Right ventricle myocardium inferior (tissue), 1 donor: ENCODE measurements at regions not wholly inside any gene's neighbourhood (a gene's known extent, or its start where the extent isn't known, plus 50 kb on each side); places are given as distances from the start of the nearest gene placed in this dataset.

ENCODE experiments used
- ATAC-seq: fragments of 200-7000 bp; cut with Tn5 transposase; one replicate; pipeline ENCODE4 v1.9.1; 2020; ENCODE audit warnings: mild to moderate bottlenecking, moderate library complexity
- DNase-seq: peaks from one replicate; pipeline ENCODE4 v3.0.0; 2021; ENCODE audit errors: missing footprints
- intact Hi-C: fragments of 100-400 bp; cut with DNase I; formaldehyde crosslinking; loops from one replicate; pipeline ENCODE4 v1.11.0; 2022
- donor health status: DM: no; HTN: yes; CAD: no; lungs with severe emphysema.

DNA sequence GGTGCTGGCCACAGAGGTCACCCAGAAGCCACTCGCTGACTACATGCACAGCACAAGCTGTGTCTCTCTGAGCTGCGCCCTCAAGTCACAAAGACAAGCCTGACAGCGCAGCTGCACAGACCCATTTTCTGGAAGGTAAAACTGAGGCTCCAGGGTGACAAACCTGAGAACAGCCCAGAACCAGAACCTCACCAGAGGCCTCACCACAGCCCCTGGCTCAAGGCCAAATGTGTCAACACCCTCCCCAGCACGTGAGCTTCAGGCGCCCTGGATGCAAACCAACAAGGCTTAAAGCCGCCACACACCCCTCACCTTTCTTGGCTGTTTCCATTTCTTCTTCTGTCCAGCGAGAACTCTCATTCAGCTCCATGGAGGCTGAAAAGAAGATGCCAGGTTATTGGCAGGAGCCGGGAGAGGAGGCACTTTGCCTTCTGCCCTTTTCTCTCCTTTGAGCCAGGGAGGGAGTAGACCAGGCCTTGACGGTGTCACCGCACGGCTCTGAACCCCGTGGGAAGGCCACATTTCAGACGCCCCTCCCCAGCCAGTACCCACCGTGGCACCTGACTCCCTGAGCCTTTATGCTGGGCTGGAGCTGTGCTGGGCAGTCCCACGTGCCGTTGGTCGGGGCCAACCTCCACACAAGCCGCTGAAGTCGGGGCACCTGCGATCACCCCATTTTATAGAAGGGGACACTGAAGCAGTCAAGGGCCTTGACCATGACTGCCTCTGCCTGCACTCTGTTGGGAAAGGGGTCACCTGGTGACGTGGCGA lies 103.1 kb downstream of the RFLNA start:
- ATAC-seq (no peak), DNase-seq (no peak)
- intact Hi-C loops: no loop called here

DNA sequence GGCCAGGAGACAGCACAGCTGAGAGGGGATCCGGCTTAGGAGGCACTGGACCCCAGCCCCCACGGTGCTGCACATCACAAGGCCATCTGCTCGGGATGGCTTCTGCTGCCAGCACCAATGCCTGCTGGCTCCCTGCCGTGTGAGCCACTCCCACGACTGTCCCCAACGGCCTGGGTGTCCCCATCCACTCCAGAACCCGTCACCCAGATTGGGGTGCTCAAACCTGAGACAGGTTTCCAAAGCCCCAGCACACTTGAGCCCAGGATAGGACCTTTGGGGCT lies 102.4 kb downstream of the RFLNA start:
- ATAC-seq (no peak), DNase-seq (no peak)
- intact Hi-C loops: no loop called here

DNA sequence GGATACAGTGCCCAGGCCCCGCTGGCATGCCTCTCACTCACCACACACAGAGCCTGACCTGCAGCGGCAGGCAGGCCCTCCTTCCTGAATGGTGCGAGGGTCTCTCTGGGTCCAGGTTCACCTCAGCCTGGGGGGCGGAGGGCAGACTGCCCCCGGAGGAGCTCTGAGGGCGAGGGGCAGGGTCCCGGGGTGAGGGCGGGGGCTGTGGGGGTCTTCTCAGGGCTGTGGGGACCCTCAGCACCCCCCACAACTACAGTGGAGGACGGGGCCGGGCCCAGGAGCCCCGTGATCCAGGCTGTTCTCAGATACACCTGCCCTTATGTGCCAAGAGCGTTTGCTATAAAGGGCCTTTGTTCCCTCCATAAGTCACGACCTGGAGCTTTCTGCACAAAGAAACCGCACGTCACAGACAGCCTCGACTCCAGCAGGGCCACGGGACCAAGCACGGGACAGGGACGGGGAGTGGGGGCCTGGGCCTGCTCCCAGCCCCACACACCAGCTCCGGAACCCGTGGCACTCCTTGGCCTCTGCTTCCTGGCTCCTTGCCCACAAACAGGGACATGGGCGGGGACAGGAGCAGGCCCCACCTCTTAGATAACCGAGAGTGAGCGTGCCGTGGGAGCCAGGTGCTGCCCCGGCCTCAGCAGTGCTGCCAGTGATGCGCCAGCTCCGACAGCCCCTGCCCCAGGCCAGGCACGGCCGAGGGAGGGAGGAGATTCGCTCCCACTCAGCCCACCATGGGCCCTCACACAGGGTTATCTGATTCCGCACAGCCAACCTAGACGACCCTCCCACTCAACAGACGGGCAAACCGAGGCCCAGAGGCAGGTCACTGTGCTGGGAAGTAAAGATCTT lies 101.9 kb downstream of the RFLNA start:
- ATAC-seq: no peak
- no peak for DNase-seq
- intact Hi-C loops: no loop called here

DNA sequence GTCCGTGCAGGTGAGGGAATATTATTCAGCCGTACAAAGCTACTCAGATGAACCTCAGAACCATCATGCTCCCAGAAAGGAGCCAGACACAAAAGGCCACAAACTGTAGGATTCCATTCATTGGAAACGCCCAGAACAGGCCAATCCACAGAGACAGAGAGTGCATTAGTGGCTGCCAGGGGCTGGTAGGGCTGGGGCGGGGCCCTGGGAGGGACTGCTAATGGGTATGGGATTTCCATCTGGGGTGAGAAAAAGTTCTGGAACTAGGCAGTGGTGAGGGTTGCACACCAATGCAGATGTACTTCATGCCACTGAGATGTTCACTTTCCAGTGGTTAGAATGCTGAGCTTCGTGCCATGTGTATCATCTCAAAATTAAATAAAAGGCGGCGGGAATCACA lies 101.1 kb downstream of the RFLNA start:
- intact Hi-C loops: no loop called here
- no peak for DNase-seq
- ATAC-seq: no peak

DNA sequence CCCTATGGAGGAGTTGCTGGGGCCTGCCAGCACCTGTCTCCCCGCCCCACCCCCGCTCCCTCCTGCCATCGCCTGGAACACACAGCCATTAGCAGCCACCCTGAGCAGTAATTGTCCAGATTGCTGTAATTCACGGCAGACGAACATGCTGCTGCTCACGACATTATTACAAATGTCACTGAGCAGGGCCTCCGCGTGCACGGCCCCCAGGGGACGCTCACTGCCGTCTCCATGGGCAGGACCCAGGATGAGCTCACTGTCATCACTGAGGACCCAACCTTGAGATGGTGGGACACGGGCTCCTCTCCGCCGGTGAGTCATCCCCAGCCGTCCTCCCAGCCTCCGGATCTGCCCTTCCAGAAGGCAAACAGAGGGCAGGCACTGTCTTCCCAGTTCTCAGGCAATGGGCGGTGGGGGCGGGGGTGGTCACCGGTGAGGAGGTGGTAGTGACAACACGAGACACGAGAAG lies 100.4 kb downstream of the RFLNA start:
- ATAC-seq (no peak), DNase-seq (no peak)
- intact Hi-C loops: no loop called here

DNA sequence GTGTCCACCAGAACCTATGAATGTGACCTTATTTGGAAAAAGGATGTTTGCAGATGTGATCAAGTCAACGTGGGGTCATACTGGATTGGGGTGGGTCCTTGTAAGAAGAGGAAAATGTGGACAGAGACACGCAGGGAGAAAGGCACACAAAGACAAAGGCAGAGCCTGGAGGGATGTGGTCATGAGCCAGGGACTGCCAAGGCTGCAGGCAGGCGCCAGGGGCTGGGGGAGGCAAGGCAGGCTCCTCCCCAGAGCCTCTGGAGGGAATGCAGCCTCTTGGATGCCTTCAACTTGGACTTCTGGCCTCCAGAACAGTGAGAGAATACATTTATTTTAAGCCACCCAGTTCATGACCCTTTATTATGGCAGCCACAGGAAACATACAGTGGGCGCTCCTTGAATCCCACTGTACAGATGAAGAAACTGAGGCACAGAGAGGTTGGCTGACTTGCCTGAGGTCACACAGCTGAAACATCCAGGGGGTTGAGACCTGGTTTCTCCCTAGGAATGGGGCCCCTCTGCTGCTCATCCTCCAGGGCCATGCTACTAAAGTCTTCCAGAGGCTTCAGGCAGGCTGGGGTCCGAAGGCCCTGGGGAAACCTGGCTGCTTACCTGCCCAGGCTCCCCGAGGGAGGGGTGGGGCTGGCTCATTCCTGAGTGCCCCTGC lies 99.7 kb downstream of the RFLNA start:
- no peak for ATAC-seq
- no peak for DNase-seq
- intact Hi-C loops: no loop called here

DNA sequence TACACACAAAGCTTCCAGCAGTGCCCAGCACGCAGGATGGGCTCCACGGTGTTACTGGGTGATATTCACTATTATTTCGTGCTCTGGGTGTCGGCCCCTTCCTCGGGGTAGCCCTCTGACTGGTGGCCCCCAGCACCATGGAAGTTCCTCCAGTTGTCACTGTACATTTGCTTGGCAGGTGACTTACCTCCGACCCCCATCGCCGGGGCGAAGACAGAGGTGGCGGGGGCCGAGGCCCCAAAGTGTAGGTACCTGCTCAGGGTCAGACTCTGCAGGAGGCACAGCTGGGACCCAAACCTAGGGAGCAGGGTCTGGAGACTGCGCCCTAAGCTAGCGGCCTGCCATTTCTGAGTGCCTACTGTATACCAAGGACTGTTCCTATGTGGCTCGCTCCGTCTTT lies 98.9 kb downstream of the RFLNA start:
- DNase-seq (no peak), ATAC-seq (no peak)
- intact Hi-C loops: loop anchor here (2.0 kb wide), 1 partner anchor 17 kb away; no protein-coding TSS in a partner anchor

DNA sequence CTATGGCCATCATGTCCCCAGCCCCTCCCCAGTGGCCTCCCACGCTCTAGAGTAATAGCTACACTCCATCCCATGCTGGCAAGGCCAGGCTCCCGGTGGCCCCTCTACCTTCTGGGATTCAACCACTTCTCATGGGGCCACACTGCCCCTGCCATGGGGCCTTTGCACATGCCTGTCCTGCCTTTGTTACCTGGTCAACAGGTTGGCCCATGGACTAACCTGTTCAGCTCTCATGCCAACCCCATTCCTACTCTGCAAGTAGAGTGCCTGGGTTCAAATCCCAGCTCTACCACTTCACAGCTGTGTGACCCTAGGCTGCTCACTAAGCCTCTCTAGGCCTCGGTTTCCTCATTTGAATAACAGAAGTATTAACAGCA lies 98.5 kb downstream of the RFLNA start:
- DNase-seq: no peak
- ATAC-seq: no peak
- intact Hi-C loops: loop anchor here (2.0 kb wide), 1 partner anchor 17 kb away; no protein-coding TSS in a partner anchor

DNA sequence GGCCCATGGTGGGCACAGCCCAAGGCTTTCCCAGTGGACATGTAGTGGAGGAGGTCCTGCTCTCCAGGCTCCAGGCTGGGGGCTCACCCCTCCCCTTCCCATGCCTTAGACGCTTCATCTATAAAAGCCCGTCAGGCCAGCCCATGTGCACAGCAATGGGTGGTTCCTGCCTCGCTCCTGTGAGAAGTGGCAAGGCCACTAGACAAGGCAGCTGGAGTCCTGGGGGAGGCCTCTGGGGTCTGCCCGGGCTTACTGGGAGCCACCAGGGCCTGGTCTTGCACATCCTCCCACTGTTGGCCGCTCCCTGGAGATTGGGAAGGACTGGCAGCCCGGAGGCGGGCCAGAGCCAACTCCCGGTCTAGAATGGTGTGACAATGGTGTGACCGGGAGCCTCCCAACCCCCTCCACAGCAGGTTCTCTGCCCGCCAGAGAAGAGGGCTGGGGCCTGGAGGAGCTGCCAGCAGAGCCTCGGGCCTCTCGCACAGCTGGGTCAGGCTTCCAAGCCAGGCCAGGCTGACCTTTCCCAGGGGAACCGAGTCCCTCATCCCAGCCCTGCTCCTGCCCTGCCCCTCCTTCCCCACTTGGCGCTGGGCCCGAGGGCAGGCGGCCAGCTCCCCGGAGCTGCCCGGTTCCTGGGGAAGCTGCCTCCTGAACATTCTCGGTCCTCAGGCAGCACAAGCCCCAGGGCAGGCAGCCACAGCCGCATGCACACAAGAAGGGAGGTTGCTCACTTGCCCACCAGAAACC lies 97.9 kb downstream of the RFLNA start:
- intact Hi-C loops: loop anchor here (2.0 kb wide), 1 partner anchor 18 kb away; no protein-coding TSS in a partner anchor
- ATAC-seq: peak; percentile 67

DNA sequence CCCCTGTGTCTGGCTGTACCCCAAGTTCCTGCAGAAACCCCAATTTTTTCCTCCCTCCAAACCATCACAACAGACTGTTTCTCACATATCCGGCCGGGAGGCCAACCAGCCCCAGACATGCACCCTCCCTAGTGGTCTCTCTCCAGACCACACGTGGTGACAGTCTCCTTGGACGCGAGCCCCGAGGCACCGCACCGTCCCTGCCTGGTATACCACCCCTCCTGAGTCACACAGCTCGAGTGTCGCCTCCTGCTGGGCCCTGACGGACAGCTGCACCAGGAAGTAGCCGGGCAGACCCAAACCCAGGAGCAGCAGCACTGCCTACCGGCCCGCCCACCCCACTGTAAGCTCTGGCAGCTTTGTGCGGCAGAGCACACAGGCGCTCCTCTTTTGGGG lies 97.4 kb downstream of the RFLNA start:
- no peak for DNase-seq
- intact Hi-C loops: loop anchor here (2.0 kb wide), 1 partner anchor 19 kb away; no protein-coding TSS in a partner anchor
- peak; percentile 1 for ATAC-seq

More for the DNA sequence above, 97.9 kb downstream of the RFLNA start:
- DNase-seq: peak; percentile 92

DNA sequence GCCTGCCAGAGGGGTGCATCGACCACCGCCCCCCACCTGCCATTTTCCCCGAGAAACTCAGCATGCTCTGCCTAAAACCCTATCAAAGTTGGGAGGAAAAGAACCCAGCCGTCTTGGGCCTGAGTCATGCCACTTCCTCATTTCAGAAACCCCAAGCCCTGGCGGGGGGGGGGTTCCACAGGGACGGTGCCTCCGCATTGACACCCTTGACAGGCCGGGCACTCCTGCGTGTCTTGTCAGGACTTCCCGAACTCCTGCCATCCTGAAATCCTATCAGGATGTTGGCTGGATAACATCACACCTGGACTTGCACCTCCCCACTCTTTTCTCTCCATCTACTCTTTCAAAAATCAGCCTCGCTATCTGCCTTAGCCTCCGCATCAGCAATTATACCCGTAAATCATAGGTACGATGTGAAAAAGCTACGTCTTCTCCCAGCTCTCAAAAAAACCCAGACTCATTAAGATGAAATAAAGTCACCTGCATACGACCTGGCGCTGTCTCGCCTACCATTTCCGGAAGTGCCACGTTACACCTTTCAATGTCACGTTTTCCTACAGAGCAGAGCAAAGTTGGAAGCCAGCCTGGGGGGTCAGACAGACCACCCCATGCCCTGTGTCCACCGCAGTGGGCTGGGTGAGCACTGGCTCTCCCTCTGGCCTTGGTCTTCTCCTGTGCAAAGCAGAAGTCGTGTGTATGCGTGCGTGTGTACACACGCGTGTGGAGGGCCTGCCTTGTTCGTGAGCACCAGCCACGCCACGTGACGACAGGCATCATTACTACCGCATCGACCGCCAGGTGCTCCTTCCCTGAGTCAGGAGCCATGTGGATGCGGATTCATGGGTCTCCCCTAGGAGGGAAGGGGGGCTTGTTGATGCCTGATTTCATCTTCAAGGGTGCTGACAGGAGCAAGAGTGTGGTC lies 96.7 kb downstream of the RFLNA start:
- ATAC-seq (no peak), DNase-seq (peak; percentile 92)
- intact Hi-C loops: loop anchor here (2.0 kb wide), 1 partner anchor 19 kb away; no protein-coding TSS in a partner anchor

DNA sequence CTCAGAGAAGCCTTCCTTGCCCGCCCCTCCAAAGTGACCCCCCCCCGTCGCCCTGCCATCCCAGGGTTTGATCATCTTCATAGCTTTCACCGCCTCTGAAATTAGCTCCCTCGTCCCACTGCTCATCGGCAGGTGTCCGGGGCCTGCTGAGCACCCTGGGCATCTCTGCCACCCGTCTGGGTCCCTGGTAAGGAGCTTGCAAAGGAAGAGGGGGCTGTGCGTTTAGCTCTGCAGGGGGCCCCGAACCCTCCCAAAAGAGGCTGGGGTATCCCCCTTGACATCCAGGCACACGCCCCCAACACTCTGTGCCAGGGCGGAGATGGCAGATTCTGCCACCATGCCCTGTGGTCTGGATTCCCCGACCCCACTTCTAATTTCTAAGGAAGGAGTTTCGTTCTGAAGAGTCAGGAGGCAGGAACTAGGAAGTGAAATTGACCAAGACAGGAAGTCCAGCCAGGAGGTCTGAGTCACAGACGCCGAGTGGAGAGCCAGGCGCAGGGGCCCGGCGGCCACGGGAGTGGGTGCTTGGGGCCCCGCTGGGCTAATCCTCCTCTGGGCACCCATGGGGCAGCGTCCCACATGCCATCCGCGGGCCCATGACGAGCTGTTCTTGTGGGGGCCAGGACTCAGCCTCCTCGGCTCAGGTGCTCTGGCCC lies 95.7 kb downstream of the RFLNA start:
- intact Hi-C loops: no loop called here
- ATAC-seq (no peak), DNase-seq (peak; percentile 89)

DNA sequence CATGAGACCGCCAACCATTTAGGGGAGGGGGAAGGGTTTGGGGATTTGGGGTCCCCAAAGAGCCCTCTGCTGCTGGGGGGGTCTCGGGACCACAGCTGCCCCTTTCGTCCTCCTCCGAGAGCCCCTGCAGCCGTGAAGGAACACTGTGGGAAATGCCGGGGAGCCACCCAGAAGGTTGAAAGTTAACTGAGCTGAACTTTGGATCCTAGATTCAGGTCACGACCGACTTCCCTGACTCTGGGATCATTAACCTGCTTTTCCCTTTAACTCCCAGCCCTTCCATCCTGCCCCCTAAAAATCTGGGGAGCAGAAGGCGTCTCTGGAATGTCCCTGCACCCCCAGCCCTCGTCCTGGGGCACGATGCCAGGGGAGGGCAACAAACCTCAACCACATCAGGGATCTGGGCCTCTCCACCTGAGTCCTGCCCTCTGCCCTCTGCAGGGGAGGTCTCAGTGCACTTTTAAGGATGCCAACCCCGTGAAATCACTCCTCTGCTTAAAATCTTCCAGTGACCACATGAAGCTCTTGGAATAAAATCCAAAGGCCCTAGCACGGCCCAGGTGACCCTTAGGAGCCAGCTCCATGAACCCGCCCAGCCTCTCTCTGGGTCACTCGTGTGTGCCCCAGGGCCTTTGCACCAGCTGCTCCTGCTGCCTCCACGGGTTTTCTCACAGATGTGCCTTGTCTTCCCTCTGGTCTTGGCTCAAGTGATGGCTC lies 95.0 kb downstream of the RFLNA start:
- ATAC-seq (no peak), DNase-seq (no peak)
- intact Hi-C loops: loop anchor here (5.0 to 10.0 kb wide), 3 partner anchors 32 to 375 kb away; no protein-coding TSS in a partner anchor

DNA sequence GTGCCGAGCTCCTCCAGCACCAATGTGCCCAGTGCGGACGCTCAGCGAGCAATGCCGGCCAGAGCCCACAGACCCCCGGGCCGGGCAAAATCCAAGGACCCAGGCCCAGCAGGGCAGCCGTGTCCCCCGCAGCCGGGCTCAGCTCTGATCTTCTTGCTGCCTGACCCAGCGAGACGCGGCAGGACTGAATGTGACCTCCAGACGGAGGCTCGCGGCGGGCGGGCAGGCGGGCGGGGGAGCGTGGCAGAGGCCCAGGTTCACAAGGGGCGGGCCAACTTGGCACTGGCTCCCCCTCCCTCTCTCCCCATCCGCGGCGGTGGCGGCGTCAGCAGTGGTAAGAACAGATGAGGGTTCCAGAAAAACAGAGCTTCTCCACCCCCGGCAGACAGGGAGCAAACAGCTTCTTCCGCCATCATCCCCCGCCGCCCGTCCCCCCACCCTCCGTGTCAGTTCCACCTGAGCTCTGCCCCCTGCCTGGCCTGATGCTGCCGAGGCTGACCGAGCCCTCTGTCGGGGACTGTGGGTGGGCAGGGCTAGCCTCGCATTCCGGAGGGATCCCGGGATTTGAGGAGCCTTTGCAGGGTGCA lies 94.3 kb downstream of the RFLNA start:
- intact Hi-C loops: loop anchor here (5.0 to 10.0 kb wide), 3 partner anchors 33 to 376 kb away; no protein-coding TSS in a partner anchor
- ATAC-seq: peak; percentile 57
- DNase-seq: peak; percentile 93

DNA sequence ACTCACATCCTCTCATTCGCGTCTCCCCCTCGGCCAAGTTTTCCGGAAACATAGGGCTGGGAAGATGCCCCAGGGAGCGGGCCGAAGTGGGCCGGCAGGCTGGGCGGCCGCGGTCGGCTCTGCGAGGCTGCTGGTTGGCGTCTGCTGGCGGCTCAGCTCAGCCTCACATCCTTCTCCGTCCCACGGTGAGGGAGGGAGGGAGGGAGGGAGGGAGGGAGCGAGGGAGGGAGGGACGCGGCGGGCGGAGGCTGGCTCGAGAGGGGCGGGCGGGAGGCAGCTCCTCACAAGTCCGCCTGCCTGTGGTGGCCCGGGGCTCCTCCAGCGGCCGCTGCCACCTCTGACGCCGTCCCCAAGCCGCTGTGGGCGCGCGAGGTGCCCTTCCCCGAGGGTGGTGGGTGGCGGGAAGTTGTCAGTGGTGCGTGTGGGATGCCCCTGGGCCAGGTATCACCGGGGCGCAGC lies 93.8 kb downstream of the RFLNA start:
- intact Hi-C loops: loop anchor here (5.0 to 10.0 kb wide), 3 partner anchors 34 to 376 kb away; no protein-coding TSS in a partner anchor

More for the DNA sequence above, 93.8 kb downstream of the RFLNA start:
- DNase-seq (peak; percentile 85), ATAC-seq (peak; percentile 59)
